ENCODE measurements at regions not wholly inside any gene's neighbourhood (a gene's known extent, or its start where the extent isn't known, plus 50 kb on each side); places are given as distances from the start of the nearest gene placed in this dataset.

GRCh38 chr2:42871372-42871771 lies 79.0 kb upstream of the HAAO start:
- no peak for TF ChIP-seq CTCF (IDR thresholded peaks at IDR 0.05)
- no peak for TF ChIP-seq POLR2A (IDR thresholded peaks at IDR 0.05)
